IPS-15b (cell line): ENCODE measurements at regions not wholly inside any gene's neighbourhood (a gene's known extent, or its start where the extent isn't known, plus 50 kb on each side); places are given as distances from the start of the nearest gene placed in this dataset.

Experiments
- H3K27me3 ChIP-seq: one replicate; pipeline ENCODE4 v1.6.1; 2013; ENCODE audit warnings: low read length; ENCODE audit not compliant: control insufficient read depth, insufficient read depth
- H3K36me3 ChIP-seq: one replicate; pipeline ENCODE4 v1.6.1; 2013; ENCODE audit warnings: low read length; ENCODE audit not compliant: control insufficient read depth, insufficient read depth
- H3K4me1 ChIP-seq: one replicate; pipeline ENCODE4 v1.6.1; 2013; ENCODE audit warnings: mild to moderate bottlenecking, low read length; ENCODE audit not compliant: control insufficient read depth, insufficient read depth
- H3K4me3 ChIP-seq: one replicate; pipeline ENCODE4 v1.5.1; 2013; ENCODE audit warnings: low read depth, low read length
- H3K9ac ChIP-seq: one replicate; pipeline ENCODE4 v1.6.1; 2013; ENCODE audit warnings: low read depth, mild to moderate bottlenecking, low read length
- H3K9me3 ChIP-seq: one replicate; pipeline ENCODE4 v1.6.1; 2013; ENCODE audit warnings: mild to moderate bottlenecking, low read length; ENCODE audit not compliant: control insufficient read depth, insufficient read depth

DNA sequence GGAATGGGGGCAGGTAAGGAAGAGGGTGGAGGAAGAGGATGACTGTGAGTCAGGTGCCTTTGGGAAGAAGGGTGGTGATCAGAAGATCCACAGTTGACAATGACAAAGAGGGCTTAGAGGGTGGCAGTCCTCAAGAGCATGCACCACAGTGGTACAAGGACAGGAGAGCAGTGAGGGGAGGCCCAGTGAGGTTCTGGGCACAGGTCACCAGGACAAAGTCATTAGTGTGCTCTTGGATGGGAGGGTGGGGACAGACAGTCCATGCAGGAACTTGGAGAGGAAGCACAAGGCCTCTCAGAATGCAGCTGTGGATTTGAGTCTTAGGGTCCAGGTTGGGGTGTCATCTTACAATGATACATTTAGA lies 75.1 kb downstream of the RHOU start:
- Histone ChIP-seq H3K27me3 (no peaks in the 10 kb centered on the region), H3K9me3 (no peaks in the 10 kb centered on the region)

DNA sequence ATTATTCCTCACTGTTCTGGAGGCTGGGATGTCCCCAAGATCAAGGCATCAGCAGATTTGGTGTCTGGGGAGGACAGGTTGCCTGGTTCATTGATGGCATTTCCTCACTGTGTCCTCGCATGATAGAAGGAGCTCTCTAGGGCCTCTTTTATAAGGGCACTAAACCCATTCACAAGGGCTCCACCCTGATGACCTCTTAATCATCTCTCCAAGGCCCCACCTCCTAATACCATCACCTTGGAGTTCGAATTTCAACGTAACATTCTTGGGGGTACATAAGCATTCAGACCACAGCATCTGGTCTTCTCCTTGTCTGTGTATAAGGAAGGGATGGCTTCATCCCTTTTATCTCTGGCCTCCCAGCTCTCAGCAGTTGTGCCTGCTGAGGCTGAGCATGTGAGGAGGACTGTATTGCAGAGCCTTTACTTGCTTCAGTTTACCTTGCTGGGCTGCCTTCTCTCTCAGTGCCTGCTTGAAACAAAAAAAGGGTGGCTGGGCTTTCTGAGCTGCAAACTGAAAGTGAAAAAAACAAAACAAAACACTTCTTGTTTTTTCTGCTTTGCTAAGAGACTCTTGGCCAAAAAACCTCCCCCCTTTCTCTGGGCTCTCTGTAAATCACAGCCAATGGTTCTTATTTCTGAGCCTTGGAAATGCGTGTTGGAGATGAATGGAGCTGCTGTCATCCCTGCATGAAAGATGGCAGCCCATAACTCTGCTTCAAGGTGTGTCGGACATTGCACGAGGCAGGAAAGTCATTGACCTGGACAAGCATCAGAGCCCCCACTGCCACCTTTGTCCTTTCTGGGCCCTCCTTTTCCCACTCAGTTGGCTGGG lies 75.8 kb downstream of the RHOU start:
- no peaks in the 10 kb centered on the region for H3K36me3 ChIP-seq
- H3K4me3 ChIP-seq: no peak overlapping the region
- no peaks in the 10 kb centered on the region for H3K27me3 ChIP-seq
- no peaks in the 10 kb centered on the region for H3K9me3 ChIP-seq
- no peak overlapping the region for H3K9ac ChIP-seq
- peaks cover 5% of the 10 kb centered on the region for H3K4me1 ChIP-seq

More for the DNA sequence above, 75.1 kb downstream of the RHOU start:
- H3K9ac ChIP-seq: no peak overlapping the region
- no peak overlapping the region for H3K4me3 ChIP-seq
- H3K4me1 ChIP-seq: peaks cover 5% of the 10 kb centered on the region
- H3K36me3 ChIP-seq: no peaks in the 10 kb centered on the region

DNA sequence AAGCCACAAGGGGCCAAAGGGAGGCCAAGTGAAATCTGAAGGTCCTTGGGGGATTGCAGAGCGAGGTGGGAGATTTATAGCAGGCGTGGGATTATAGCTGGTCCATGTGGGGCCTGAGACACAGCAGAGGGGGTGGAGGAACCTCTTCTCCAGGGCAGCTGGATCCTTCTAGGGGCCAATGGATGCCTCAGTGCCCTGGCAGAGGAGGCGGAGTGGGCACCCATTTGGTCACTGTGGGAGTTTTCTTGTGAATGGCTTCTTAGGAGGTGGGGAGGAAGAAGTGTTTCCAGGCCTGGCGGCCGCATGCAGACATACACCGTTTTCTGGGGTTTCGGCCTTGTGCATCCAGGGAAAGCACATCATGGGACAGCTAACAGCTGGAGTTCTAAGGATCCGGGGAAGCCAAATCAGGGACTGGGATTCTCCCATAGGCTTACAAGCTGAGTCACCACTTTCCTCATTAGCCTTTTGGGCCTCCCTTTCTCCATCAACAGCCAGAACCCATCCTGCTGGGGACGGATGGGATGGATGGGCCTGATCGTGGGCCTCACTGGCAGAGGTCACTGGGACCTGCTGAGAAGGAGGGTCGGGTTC lies 76.5 kb downstream of the RHOU start:
- Histone ChIP-seq H3K36me3 (no peaks in the 10 kb centered on the region), H3K27me3 (no peaks in the 10 kb centered on the region), H3K4me3 (no peak overlapping the region), H3K9ac (no peak overlapping the region), H3K9me3 (no peaks in the 10 kb centered on the region), H3K4me1 (peaks cover 5% of the 10 kb centered on the region)

DNA sequence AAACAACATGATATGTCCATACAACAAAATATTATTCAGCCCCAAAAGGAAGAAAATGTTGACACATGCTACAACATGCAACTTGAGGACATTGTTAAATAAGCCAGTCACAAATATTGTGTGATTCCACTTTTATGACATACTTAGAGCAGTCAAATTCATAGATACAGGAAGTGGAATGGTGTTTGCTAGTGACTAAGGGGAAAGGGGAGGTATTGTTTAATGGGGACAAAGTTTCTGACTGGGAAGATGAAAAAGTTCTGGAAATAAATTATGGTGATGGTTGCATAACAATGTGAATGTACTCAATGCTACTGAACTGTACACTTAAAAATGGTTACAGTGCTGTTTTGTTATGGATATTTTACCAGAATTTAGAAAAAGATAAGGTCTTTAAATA lies 77.7 kb downstream of the RHOU start:
- H3K9ac ChIP-seq: no peak overlapping the region
- no peak overlapping the region for H3K4me3 ChIP-seq
- peaks cover 5% of the 10 kb centered on the region for H3K4me1 ChIP-seq
- no peaks in the 10 kb centered on the region for H3K9me3 ChIP-seq
- no peaks in the 10 kb centered on the region for H3K27me3 ChIP-seq
- no peaks in the 10 kb centered on the region for H3K36me3 ChIP-seq

DNA sequence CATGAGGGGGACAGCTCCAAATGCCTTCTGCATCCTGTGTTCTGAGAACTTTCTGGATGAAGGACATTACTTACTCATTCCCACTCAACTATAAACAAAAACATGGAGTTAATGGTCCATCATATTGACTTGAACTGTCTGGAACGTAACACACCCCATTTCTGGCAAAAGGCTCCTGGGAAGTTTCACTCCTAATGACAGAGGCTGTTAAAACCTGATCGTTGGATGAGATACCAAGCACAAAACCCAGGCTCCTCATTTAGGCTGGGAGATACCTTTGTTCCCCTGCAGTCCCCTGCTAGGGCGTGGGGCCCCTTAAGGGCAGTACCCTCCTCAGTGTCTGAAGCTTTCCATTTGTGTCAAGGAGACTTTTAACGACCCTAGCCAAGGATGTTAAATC lies 78.9 kb downstream of the RHOU start:
- Histone ChIP-seq H3K36me3 (no peaks in the 10 kb centered on the region), H3K4me3 (no peak overlapping the region), H3K27me3 (no peaks in the 10 kb centered on the region), H3K9ac (no peak overlapping the region), H3K4me1 (peaks cover 5% of the 10 kb centered on the region), H3K9me3 (no peaks in the 10 kb centered on the region)

DNA sequence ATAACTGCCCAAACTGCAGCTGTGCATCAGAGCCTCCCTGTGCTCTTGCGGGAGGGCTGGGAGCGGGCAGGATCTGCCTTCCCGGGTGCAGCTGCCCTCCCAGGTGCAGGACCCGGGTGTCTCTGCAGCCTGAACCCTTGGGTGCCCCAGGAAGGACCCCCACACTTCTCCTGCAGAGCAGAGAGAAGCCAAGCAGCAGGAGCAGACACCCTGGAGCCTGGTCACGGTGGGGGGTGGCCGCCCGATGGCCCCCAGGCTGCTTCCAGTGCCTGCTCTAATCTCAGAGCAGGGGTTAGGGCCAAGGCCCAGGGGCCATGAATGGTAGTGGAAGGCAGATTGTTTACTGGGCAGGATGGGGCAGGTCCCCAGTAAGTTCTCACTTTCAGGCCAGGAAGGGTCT lies 83.0 kb downstream of the RHOU start:
- no peak overlapping the region for H3K4me3 ChIP-seq
- no peaks in the 10 kb centered on the region for H3K9me3 ChIP-seq
- H3K27me3 ChIP-seq: no peaks in the 10 kb centered on the region
- no peaks in the 10 kb centered on the region for H3K36me3 ChIP-seq
- no peak overlapping the region for H3K9ac ChIP-seq
- H3K4me1 ChIP-seq: peaks cover 2% of the 10 kb centered on the region

DNA sequence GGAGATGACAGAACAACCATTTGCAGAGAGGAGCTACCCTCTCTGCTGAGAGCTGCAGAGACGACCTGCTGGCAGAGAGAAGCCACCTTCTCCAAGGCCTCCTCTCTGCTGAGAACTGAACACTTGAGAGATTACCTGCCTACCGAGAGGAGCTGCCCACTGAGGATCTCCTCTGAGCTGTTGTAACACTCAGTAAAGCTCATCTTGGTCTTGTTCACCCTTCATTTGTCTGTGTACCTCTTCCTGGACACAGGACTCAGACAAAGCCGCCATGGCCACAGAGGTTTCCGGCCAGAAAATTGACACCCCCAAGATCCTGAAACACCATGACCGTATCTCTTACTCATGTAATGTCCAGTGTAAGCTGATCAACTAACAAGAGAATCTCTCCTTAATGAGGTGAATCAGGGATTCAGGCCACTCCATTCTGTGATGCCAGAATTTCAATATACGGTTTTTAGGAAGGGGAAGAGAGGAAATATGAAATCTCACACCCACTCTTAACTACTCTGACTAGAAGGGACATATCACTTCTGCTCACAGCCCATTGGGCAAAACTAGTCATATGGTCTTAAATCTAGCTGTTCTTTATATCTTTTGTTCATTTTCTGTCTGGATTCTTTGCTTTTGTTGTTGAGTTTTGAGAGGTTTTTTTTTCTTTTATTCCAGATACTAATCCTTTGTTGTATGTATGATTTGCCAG lies 83.8 kb downstream of the RHOU start:
- Histone ChIP-seq H3K9ac (no peak overlapping the region), H3K4me1 (peaks cover 1% of the 10 kb centered on the region), H3K9me3 (no peaks in the 10 kb centered on the region), H3K4me3 (no peak overlapping the region), H3K27me3 (no peaks in the 10 kb centered on the region), H3K36me3 (no peaks in the 10 kb centered on the region)

DNA sequence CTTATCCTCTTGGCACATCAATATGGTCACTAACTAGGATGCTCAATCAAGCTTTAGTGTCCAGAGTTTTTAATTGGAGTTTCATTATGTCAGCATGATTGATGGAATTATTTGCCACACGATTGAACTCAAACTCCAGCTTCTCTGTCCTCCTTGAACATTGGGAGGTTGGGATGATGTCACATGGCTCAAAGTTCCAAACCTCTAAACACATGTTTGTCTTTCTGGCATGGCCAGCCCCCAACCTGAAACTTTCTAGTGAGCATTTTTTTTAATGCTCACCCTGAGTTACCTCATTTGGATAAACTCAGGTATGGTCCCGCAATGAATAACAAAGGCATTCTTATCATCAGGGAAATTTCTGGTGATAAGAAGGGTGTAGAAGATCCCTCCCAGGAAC lies 86.0 kb downstream of the RHOU start:
- Histone ChIP-seq H3K9me3 (no peaks in the 10 kb centered on the region), H3K9ac (no peak overlapping the region), H3K27me3 (no peaks in the 10 kb centered on the region), H3K4me3 (no peak overlapping the region), H3K4me1 (no peaks in the 10 kb centered on the region), H3K36me3 (no peaks in the 10 kb centered on the region)

DNA sequence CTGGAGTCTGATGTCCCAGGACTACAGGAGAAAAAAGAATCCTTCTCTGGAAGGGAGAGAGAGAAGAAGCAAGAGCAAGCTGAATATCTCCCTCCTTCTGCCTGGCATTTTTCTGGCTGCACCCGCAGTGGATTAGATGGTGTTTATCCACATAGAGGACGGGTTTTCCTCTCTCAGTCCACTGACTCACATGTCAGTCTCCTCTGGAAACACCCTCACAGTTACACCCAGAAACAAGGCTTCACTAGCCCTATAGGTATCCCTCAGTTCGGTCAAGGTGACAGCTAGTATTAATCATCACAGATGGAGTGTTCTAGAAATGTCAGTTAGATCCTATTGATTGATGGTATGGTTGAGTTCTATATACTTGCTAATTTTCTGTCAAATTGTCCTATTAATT lies 87.9 kb downstream of the RHOU start:
- H3K27me3 ChIP-seq: no peaks in the 10 kb centered on the region

DNA sequence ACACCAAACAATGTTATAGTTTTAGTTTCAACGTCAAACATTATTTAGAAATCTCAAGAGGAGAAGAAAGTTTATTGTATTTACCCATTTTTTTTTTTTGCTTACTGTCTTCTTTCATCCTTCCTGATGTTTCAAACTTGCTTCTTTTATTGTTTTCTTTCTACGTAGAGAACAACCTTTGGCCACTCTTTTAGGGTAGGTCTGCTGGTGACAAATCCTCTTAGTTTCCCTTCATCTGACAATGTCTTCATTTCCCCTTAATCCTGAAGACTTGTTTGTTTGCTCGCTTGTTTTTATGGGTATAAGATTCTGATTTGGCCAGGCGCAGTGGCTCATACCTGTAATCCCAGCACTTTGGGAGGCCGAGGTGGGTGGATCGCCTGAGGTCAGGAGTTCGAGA lies 89.1 kb downstream of the RHOU start:
- Histone ChIP-seq H3K4me3 (no peak overlapping the region), H3K4me1 (no peaks in the 10 kb centered on the region), H3K9me3 (no peaks in the 10 kb centered on the region), H3K9ac (no peak overlapping the region), H3K36me3 (no peaks in the 10 kb centered on the region), H3K27me3 (no peaks in the 10 kb centered on the region)

More for the DNA sequence above, 87.9 kb downstream of the RHOU start:
- no peaks in the 10 kb centered on the region for H3K36me3 ChIP-seq
- no peak overlapping the region for H3K4me3 ChIP-seq
- H3K9ac ChIP-seq: no peak overlapping the region
- no peaks in the 10 kb centered on the region for H3K4me1 ChIP-seq
- H3K9me3 ChIP-seq: no peaks in the 10 kb centered on the region

DNA sequence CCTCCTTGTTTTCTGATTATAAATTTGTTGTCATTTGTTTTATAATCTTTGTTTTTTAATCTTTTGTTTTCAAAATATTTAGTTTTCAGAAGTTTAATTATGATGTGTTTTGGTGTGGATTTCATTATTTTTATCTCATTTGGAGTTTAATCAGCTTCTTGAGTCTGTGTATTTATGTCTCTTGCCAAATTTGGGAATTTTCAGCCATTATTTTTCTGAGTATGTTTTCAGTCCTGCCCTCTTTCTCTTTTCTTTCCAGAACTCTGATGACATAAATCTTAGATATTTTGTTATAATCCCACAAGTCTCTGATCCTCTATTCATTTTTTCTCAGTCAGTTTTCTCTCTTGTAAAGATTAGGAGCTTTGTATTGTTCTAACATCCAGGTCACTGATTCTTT lies 89.8 kb downstream of the RHOU start:
- Histone ChIP-seq H3K4me1 (no peaks in the 10 kb centered on the region), H3K4me3 (no peak overlapping the region), H3K27me3 (no peaks in the 10 kb centered on the region), H3K36me3 (no peaks in the 10 kb centered on the region), H3K9me3 (no peaks in the 10 kb centered on the region), H3K9ac (no peak overlapping the region)
